MM.1S (cell line): ENCODE measurements at regions not wholly inside any gene's neighbourhood (a gene's known extent, or its start where the extent isn't known, plus 50 kb on each side); places are given as distances from the start of the nearest gene placed in this dataset.

Source experiments
- CTCF ChIP-seq: fragments of 300-600 bp; sonication (generic); IDR thresholded peaks from 2 replicates; pipeline ENCODE4 v1.5.1; 2016; ENCODE audit warnings: antibody characterized with exemption, low read length, mixed read lengths
- EZH2 ChIP-seq: fragments of 300-600 bp; sonication (generic); optimal IDR thresholded peaks from 2 replicates; pipeline ENCODE3; 2017; ENCODE audit warnings: low read depth, mild to moderate bottlenecking, antibody characterized with exemption, low read length, mixed read lengths

DNA sequence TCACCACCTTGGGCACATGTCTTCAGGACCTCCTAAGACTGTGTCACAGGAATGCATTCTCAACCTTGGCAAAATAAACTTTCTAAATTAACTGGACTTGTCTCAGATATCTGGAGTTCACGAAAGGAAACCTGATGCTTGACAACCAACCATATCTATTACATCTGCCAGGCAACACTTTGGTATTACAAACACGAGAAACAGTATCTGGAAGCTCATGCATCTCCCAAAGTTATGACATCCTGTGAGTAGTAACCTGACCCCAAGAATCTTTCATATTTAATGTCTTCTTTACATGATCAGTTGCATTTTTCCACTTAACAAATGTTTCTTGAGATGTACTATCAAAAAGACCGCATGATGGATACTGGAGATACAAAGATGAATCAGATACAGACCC lies 465.3 kb upstream of the AGTR1 start:
- TF ChIP-seq EZH2, result no peak
- no peak for TF ChIP-seq CTCF
